GM21515 (cell line): ENCODE measurements at regions not wholly inside any gene's neighbourhood (a gene's known extent, or its start where the extent isn't known, plus 50 kb on each side); places are given as distances from the start of the nearest gene placed in this dataset.
"Not testable (repeated sequence)": the region's sequence is repeated elsewhere in the genome, so short reads cannot be mapped to it uniquely, and the experiment has no call there.

Source experiments
- ATAC-seq: cut with Tn5 transposase; IDR thresholded peaks from one replicate; pipeline ENCODE4 v1.9.1; 2021; ENCODE audit not compliant: unreplicated experiment

DNA sequence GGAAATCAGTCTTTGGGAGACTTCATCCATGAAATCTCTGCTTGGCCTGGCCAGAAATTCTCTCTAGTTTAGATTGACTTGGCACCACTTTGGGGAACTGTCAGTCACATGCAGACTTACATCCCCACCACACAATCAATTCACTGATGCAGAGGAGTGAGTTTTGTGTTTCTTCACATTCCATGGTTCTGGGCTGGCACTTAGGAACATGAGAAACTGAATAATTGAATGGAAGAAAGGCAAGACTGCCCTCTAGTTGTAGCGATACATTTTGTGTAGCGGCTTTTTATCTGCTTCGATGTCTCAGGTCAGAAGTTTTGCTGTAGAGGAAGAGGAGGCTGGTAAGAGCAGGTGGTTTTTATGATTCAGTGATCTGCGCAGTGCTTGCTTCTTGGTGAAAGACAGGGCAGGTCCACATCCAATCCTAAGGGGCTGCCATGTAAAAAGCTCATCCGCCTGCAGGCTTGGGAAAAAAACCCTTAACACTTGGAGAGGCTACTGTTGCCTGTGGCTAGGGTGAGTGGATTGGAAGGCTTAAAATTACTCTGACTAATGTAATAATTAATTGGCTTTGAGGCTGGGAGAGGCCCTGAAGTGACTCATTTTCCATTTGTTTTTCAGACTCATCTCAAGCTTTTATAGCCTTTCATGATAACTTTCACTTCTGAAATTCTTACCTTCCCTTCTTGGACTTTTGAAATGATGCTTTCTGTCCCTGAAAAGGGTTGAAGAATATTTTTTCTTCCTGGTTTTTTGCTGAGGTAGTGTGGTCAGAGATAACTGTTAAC, 75.4 kb upstream of the LPCAT1 start:
- ATAC-seq, result not testable (repeated sequence)

DNA sequence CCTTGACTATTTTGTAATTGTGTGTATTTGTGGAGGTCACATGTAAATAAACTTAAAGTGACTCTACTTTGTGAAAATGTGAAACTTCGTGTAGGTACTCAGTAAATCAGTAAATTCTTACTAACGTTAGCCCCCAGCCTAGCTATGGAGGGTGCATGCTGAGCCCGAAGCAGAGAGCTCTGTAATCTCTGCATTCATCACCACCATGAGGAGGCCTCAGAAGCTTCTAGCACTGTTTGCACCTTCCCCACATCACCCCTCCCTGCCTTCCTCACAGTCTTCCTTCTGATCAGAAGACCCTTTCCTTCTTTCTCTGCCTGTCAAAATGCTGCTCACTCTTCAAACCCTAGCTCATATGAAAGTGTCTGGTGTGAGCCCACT, 73.3 kb upstream of the LPCAT1 start:
- ATAC-seq, result not testable (repeated sequence)

DNA sequence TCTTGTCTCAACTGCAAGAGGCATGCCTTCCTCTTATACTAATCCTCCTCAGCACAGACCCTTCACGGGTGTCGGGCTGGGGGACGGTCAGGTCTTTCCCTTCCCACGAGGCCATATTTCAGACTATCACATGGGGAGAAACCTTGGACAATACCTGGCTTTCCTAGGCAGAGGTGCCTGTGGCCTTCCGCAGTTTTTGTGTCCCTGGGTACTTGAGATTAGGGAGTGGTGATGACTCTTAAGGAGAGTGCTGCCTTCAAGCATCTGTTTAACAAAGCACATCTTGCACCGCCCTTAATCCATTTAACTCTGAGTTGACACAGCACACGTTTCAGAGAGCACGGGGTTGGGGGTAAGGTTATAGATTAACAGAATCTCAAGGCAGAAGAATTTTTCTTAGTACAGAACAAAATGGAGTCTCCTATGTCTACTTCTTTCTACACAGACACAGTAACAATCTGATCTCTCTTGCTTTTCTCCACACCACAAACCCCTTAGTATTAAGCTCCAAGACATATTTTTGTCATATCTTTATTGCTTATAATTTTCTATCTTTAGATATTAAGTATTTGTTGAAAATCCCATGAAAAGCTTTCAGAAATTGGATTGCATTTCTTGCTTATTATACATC, 72.8 kb upstream of the LPCAT1 start:
- ATAC-seq, result not testable (repeated sequence)

DNA sequence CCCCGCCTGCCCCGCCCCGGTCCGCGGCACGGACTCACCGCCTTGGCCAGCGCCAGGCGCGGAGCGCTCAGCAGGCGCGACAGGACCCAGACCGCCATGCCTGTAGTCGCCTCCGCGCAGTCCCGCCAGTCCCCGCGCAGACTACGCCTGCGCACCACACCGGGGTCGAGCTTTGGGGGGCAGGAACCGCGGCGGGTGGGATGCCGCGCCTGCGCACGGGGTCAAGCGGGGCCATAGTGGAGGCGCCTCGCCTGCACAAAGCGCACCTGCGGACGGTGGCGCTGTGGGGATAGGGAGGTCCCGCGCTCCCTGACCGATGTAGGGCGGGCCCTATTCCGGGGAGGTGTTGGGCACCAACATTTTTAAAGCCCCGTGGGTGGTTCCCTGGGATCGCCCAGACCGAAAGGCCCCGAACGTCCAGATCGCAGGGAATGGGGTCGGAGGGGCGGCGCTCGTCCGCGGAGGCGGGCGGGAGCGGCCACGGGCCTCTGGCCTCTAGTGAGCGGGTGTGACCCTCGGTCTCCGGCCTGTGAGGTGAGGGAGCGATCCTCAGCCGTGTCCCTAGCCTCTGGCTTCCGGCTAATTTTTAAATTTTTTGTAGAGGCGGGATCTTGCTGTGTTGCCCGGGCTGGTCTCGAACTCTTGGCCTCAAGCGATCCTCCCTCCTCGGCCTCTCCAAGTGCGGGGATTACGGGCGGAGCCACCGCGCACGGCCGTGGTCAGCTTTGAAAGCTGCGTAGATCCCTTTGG, 70.8 kb upstream of the LPCAT1 start:
- ATAC-seq, result peak; percentile 76

DNA sequence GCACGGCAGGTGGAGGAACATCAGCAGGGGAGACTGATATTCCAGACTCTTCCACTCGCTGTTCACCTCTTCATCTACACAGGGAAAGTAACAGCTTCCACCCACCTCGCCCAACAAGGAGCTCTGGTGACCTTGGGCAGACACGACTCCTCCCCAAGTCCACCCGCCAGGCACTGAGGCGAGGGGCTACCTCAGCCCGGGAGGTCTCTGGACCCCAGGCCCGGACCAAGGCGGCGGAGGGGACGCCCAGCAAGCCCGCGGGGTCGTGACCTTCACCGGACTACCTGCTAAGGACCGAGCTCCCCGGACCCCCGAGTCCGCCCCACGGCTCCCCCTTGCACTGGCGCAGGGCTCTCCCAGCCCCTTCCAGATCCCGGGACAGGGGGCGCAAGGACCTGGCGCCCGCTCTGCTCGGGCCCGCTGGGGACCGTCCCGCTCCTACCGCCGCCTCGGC, 70.2 kb upstream of the LPCAT1 start:
- peak; percentile 4 for ATAC-seq

DNA sequence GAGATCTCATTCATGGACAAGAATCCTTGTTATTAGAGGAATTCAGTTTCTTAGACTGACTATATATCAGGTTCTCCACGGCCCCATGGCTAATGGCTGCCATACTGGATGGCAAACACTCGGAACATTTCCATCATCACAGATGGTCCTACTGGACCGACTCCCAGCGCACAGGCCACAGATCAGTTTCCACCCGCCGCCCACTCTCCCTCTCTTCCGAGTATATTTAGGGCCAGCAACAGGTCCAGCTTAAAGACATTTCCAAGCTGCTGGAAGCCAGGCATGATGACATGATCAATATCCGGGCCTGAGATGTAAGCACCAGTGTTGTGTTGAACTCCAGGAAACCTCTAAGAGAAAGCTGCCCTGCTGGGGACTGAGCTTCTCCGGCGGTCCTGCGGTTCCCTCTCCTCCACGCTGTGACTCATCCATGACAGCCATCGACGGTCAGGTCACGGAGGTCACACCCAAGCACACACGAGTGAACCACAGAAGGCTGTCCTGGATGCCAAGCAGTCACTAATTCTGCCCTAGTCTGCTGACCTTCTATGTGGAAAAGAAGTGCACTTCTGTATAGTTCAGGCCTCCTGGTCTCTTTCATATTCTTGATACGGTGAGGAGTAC, 64.4 kb upstream of the LPCAT1 start:
- ATAC-seq, result not testable (repeated sequence)

DNA sequence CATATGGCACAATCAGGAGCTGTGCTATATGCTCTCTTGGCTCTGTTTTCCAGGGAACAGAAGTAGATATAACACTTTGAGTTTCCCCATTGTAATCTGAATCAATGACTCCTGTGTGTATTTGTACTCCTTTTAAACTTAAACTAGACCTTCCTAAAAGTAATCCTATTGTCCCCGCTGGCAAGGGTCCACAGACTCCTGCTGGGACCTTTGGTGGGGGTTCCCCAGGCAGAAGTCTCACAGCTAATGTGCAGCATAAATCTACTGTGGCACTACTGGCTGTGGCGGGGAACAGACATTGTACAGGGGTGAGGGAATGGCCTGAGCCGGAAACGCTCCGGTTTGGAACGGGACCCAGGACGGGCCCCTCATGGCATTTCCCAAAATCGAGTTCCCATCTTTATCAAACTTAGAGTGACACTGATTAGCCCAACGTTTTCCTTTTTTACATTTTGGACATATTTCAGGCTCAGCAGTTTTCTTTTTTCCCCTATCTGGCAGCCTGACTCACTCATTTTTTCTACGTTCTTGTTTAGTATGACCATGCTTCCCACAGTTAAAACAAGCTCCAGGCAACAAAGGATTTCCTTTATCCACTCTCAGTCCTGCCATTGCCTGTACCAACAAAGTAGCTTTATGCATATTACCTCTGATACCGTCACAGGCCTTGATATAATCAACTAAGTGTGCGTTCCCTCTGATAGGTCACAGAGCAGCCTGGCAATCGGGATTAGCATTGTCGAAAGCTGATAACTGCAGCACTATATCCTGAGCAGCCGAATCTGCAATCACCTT, 59.5 kb upstream of the LPCAT1 start:
- ATAC-seq, result not testable (repeated sequence)

DNA sequence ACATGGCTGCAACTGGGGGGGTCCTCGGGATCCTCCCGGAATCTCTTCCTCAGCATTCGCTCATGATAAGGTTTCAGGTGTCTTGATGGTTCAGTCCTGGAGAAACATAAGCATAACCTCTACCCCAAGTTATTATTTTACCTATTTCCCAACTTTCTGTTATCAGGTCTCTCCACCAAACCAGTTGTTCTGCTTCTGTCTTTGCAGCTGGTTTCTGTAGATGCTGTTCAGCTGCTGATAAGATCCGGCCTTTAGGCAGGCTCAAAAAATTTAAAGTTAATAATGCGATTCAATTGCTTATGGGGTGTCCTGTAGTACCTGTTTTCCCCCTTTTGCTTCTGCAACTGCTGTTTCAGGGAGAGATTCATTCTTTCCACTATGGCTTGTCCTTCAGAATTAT, 55.6 kb upstream of the LPCAT1 start:
- ATAC-seq, result not testable (repeated sequence)

DNA sequence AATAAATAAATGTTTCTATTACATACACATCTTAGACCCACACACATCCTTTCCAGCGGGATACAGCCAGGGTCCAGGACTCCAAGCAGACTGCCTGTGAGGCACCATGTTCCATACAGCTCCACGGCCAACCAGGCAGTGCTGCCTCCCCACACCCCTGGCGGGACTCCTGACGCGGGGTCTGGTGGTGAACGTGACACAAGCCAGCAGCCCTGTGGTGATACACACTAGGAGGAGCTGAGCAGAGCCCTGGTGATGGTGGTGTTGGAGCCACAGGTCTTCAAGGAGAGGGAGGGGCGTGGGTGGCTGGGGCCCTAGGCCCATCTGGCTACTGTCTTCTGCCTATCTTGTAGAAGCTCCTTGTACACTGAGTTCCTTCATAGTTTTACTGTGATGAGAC, 53.1 kb upstream of the LPCAT1 start:
- not testable (repeated sequence) for ATAC-seq

DNA sequence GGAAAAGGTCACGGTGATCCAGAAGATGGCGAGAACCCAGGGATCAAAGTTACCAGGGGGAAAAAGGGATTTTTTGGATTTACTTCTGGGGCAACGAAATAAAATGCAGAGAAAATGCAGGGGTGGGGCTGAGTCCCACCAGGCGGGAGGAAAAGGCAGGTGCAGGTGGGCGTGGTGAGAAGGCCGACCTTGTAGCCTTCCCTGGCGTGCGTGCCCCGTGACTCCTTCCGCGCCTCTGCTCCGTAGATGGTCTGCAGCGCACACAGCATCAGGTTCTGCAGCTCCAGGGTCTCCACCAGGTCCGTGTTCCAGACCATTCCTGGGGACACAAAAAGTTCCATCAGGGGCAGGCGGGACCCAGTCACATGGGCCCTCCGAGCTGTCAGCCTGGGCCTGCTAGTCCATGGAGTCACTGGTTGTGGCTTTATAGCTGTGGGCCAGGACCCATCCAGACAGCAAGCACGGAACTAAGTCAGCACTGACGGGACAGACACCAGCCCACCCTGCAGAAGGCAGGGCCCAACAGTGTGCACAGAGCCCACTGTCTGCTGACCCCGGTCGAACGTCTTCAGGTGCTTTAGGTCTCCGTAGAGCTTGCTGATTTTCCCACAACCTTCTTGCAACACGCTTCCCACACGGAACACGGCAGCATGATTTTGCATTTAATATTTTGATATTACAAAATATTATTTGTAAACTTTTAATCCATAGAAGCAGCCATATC, 52.4 kb upstream of the LPCAT1 start:
- not testable (repeated sequence) for ATAC-seq

DNA sequence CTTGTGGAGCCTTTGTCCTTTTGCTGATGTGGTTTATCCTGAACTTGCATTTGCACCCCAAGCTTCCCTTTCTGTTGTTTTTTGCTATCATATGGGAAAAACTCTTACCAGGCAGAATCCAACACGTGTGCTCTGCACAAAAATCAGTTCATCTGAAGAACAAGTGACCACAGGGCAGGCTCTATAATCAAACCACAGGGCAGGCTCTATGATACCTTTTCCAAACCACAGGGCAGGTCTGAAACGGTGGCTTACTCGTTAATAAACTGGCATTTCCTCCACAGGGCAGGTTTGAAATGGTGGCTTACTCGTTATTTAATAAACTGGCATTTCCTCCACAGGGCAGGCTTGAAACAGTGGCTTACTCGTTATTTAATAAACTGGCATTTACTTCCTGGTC, 51.7 kb upstream of the LPCAT1 start:
- ATAC-seq, result not testable (repeated sequence)

DNA sequence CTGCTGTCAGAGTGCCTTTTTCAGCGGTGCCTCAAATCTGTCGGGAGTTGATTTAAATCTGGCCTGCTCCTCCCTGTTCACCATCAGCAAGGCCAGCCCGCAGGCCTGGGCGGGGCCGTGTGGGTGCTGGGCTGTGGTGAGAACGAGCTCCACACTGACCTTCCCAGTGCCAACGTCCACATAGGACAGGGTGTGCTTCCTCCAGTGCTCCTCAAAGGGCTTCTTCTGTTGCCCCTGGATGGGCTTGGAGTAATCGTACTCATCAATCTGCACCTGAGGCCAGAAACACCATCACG, 50.2 kb upstream of the LPCAT1 start:
- not testable (repeated sequence) for ATAC-seq

DNA sequence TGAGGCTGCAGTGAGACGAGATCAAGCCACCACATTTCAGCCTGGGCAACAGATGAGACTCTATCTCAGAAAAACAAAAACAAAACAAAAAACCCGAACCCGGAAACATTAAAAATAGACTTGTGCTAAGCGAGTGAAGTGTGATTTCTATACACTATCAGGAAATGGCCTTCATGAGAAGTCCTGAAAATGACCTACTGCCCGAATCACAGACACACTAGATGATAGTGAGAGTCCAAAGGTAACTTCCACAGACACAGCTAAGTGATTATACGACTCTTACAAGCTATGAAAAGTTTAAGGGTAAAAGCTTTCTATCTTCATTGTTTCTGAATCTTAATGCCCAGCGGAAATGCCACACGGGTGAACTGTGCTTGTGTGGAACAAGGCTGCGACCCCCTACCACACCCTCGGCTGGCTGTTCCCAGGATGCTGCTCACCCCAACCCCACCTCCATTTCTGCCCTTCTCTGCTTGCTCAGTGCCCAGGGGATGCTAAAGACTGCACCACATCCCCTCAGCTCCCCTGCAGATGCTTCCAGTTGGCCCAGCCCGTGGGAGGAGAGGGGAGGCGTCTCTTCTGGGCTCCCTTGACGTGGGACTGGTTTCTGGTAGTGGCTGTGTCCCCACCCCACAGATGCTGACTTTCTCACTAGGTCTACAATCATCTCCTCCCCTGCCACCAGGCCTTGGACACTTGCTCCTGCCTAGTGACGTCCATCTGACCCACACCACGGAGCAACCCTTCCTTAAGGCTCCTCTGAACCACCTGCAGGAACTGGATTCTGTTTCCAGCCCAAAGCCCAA, 49.7 kb upstream of the LPCAT1 start:
- ATAC-seq, result not testable (repeated sequence)
